ENCODE measurements at regions not wholly inside any gene's neighbourhood (a gene's known extent, or its start where the extent isn't known, plus 50 kb on each side); places are given as distances from the start of the nearest gene placed in this dataset.

DNA sequence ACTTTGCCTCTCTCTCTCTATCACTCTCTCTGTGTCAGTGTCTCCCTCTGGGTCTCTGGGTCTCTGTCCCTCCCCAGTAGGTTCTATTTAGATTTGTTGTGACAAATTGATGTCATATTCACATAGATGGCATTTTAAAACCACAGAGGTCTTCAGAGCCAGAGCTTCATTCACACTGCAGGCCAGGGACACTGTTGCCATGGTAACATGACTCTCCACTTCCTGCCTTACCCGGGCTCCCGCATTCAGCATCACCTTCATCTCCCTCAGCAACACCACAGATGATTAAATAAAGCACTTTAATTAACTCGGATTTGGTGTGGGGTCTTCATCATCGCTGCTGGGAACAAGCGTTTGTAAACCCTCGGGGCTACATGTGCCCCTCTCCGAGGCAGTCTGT, 132.6 kb downstream of the ETS2 start:
- no peak overlapping the region for H3K4me2 ChIP-seq (ENCODE audit: insufficient read depth, low read length)
- no peaks in the 10 kb centered on the region for H3K36me3 ChIP-seq (ENCODE audit: control insufficient read depth in 2 of 2, extremely low read depth in 1 of 2, insufficient read depth in 2 of 2, low read length in 2 of 2)
- H3K4me3 ChIP-seq (replicated peaks in 1 of 3; ENCODE audit: insufficient read depth in 1 of 3, low read depth in 1 of 3, low read length in 3 of 3) = no peak overlapping the region
- ChIA-PET POLR2A (no interaction called here), CTCF (no interaction called here)
- TF ChIP-seq MAX (IDR thresholded peaks at IDR 0.05; ENCODE audit: insufficient read depth, insufficient read length) = no peak
- TF ChIP-seq, protein P1, sequence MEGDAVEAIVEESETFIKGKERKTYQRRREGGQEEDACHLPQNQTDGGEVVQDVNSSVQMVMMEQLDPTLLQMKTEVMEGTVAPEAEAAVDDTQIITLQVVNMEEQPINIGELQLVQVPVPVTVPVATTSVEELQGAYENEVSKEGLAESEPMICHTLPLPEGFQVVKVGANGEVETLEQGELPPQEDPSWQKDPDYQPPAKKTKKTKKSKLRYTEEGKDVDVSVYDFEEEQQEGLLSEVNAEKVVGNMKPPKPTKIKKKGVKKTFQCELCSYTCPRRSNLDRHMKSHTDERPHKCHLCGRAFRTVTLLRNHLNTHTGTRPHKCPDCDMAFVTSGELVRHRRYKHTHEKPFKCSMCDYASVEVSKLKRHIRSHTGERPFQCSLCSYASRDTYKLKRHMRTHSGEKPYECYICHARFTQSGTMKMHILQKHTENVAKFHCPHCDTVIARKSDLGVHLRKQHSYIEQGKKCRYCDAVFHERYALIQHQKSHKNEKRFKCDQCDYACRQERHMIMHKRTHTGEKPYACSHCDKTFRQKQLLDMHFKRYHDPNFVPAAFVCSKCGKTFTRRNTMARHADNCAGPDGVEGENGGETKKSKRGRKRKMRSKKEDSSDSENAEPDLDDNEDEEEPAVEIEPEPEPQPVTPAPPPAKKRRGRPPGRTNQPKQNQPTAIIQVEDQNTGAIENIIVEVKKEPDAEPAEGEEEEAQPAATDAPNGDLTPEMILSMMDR (IDR thresholded peaks at IDR 0.05; ENCODE audit: extremely low read depth in 1 of 2, insufficient read depth in 1 of 2, low read depth in 1 of 2, low read length in 2 of 2) = no peak
- no peak for TF ChIP-seq POLR2AphosphoS5 (IDR thresholded peaks at IDR 0.05; ENCODE audit: insufficient read depth, low read depth, low read length)
- TF ChIP-seq FOS (IDR thresholded peaks at IDR 0.05; ENCODE audit: borderline replicate concordance, insufficient read depth, low read length) = no peak
- no peak for TF ChIP-seq POLR2A (IDR thresholded peaks at IDR 0.05; ENCODE audit: low read depth, low read length)
- no peak overlapping the region for H3K27ac ChIP-seq (ENCODE audit: insufficient read depth, low read depth, low read length)
- no peaks in the 10 kb centered on the region for H3K9me3 ChIP-seq (replicated peaks; ENCODE audit: control insufficient read depth, insufficient read depth, low read length)
- peak; percentile 35 for FAIRE-seq
- dilution Hi-C loops (cut with MboI; ENCODE audit: extremely low pct_ligation_motif_present, low sequenced_read_pairs) = no loop called here
- no peaks in the 10 kb centered on the region for H3K27me3 ChIP-seq (ENCODE audit: control insufficient read depth in 2 of 2, insufficient read depth in 2 of 2, low read length in 2 of 2)
- no peaks in the 10 kb centered on the region for H4K20me1 ChIP-seq (replicated peaks; ENCODE audit: control insufficient read depth, extremely low read depth, insufficient read depth, low read length)
- no peak overlapping the region for H2AFZ ChIP-seq (ENCODE audit: low read depth, low read length)
- no TSS peak for BruUV-seq (replicated peaks)
- H3K79me2 ChIP-seq (ENCODE audit: control insufficient read depth, insufficient read depth, low read length) = no peaks in the 10 kb centered on the region
- H3K9ac ChIP-seq (replicated peaks; ENCODE audit: extremely low read depth, insufficient read depth, low read length) = no peak overlapping the region
- DNase-seq (ENCODE audit: low read depth, low spot score) = no peak
- H3K4me1 ChIP-seq (ENCODE audit: control insufficient read depth, extremely low read depth, insufficient read depth, low read length) = no peaks in the 10 kb centered on the region
- intact Hi-C loops (cut with micrococcal nuclease) = no loop called here
- H3K9me1 ChIP-seq (replicated peaks; ENCODE audit: control insufficient read depth, extremely low read depth, insufficient read depth, low read length) = no peaks in the 10 kb centered on the region

DNA sequence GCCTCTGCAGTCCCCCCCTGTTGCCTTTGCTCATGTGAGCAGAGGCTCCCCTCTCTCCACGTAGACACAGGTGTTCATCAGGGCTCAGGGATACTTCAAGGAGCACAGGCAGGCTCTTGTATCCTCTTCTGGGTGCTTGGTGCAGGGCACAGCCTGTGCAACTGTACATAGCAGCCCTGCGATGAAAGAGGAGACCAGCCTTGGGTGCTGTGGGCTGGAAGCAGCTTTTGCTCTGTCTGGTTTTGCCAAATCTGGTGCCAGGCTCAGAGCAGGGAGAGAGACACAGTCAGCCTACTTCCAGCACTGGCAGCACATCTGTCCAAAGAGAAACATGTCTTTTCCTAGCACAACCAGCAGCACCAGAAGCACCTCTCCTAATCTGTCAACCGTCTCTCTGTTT, 132.1 kb downstream of the ETS2 start:
- Histone ChIP-seq H3K9me3 (replicated peaks; ENCODE audit: control insufficient read depth, insufficient read depth, low read length) (no peaks in the 10 kb centered on the region), H3K9ac (replicated peaks; ENCODE audit: extremely low read depth, insufficient read depth, low read length) (no peak overlapping the region), H3K79me2 (ENCODE audit: control insufficient read depth, insufficient read depth, low read length) (no peaks in the 10 kb centered on the region), H4K20me1 (replicated peaks; ENCODE audit: control insufficient read depth, extremely low read depth, insufficient read depth, low read length) (no peaks in the 10 kb centered on the region), H3K4me2 (ENCODE audit: insufficient read depth, low read length) (no peak overlapping the region), H2AFZ (ENCODE audit: low read depth, low read length) (no peak overlapping the region), H3K36me3 (ENCODE audit: control insufficient read depth in 2 of 2, extremely low read depth in 1 of 2, insufficient read depth in 2 of 2, low read length in 2 of 2) (no peaks in the 10 kb centered on the region), H3K9me1 (replicated peaks; ENCODE audit: control insufficient read depth, extremely low read depth, insufficient read depth, low read length) (no peaks in the 10 kb centered on the region), H3K27ac (ENCODE audit: insufficient read depth, low read depth, low read length) (no peak overlapping the region), H3K4me3 (replicated peaks in 1 of 3; ENCODE audit: insufficient read depth in 1 of 3, low read depth in 1 of 3, low read length in 3 of 3) (no peak overlapping the region), H3K27me3 (ENCODE audit: control insufficient read depth in 2 of 2, insufficient read depth in 2 of 2, low read length in 2 of 2) (no peaks in the 10 kb centered on the region), H3K4me1 (ENCODE audit: control insufficient read depth, extremely low read depth, insufficient read depth, low read length) (no peaks in the 10 kb centered on the region)
- dilution Hi-C loops (cut with MboI; ENCODE audit: extremely low pct_ligation_motif_present, low sequenced_read_pairs) = no loop called here
- ChIA-PET CTCF (no interaction called here), POLR2A (no interaction called here)
- FAIRE-seq = no peak
- no peak for DNase-seq (ENCODE audit: low read depth, low spot score)
- intact Hi-C loops (cut with micrococcal nuclease) = no loop called here
- TF ChIP-seq MAX (IDR thresholded peaks at IDR 0.05; ENCODE audit: insufficient read depth, insufficient read length) (no peak), POLR2A (IDR thresholded peaks at IDR 0.05; ENCODE audit: low read depth, low read length) (no peak), MYC (IDR thresholded peaks at IDR 0.05; ENCODE audit: low read depth, low read length) (no peak), JUN (IDR thresholded peaks at IDR 0.05; ENCODE audit: borderline replicate concordance, insufficient read depth, insufficient read length, low read depth) (no peak), GATA2 (IDR thresholded peaks at IDR 0.05; ENCODE audit: insufficient read depth, insufficient read length, low read depth, low read length) (no peak), POLR2AphosphoS5 (IDR thresholded peaks at IDR 0.05; ENCODE audit: insufficient read depth, low read depth, low read length) (no peak), EZH2 (IDR thresholded peaks at IDR 0.05; ENCODE audit: borderline replicate concordance, low read depth, low read length, severe bottlenecking) (no peak), FOS (IDR thresholded peaks at IDR 0.05; ENCODE audit: borderline replicate concordance, insufficient read depth, low read length) (no peak)
- TF ChIP-seq, protein P1 (IDR thresholded peaks at IDR 0.05; ENCODE audit: extremely low read depth in 1 of 2, insufficient read depth in 1 of 2, low read depth in 1 of 2, low read length in 2 of 2) = no peak
- BruUV-seq (replicated peaks) = no TSS peak

Measured in endothelial cell of umbilical vein (primary cell).